ENCODE measurements at regions not wholly inside any gene's neighbourhood (a gene's known extent, or its start where the extent isn't known, plus 50 kb on each side); places are given as distances from the start of the nearest gene placed in this dataset.

- Histone ChIP-seq H3K27ac (ENCODE audit: poor library complexity, severe bottlenecking) (no peak overlapping the region), H3K4me1 (ENCODE audit: insufficient read depth, poor library complexity, severe bottlenecking) (peaks cover 20% of the 10 kb centered on the region), H3K36me3 (ENCODE audit: low read depth) (no peaks in the 10 kb centered on the region), H3K4me3 (ENCODE audit: severe bottlenecking) (no peak overlapping the region), H3K9me3 (ENCODE audit: severe bottlenecking) (no peaks in the 10 kb centered on the region), H3K27me3 (ENCODE audit: insufficient read depth, poor library complexity, severe bottlenecking) (no peaks in the 10 kb centered on the region)
- DNase-seq (ENCODE audit: low spot score): no peak
- peak; percentile 72 for ATAC-seq (ENCODE audit: low read depth)
- TF ChIP-seq CTCF (IDR thresholded peaks at IDR 0.05; ENCODE audit: poor library complexity, severe bottlenecking): peak; percentile 81
These were observed 59.8 kb upstream of the DEK start for GRCh38 chr6:18323935-18324705.

GRCh38 chr6:18317850-18318249, 53.5 kb upstream of the DEK start:
- TF ChIP-seq CTCF (IDR thresholded peaks at IDR 0.05; ENCODE audit: poor library complexity, severe bottlenecking): no peak

GRCh38 chr6:18314317-18314997, 50.1 kb upstream of the DEK start:
- no peaks in the 10 kb centered on the region for H3K27me3 ChIP-seq (ENCODE audit: insufficient read depth, poor library complexity, severe bottlenecking)
- DNase-seq (ENCODE audit: low spot score) (no peak), ATAC-seq (ENCODE audit: low read depth) (no peak)
- no peaks in the 10 kb centered on the region for H3K4me1 ChIP-seq (ENCODE audit: insufficient read depth, poor library complexity, severe bottlenecking)
- H3K9me3 ChIP-seq (ENCODE audit: severe bottlenecking): no peaks in the 10 kb centered on the region
- H3K27ac ChIP-seq (ENCODE audit: poor library complexity, severe bottlenecking): no peak overlapping the region
- no peak overlapping the region for H3K4me3 ChIP-seq (ENCODE audit: severe bottlenecking)
- TF ChIP-seq CTCF (IDR thresholded peaks at IDR 0.05; ENCODE audit: poor library complexity, severe bottlenecking): no peak
- H3K36me3 ChIP-seq (ENCODE audit: low read depth): no peaks in the 10 kb centered on the region

More at GRCh38 chr6:18317850-18318249, 53.5 kb upstream of the DEK start:
- H3K4me3 ChIP-seq (ENCODE audit: severe bottlenecking): no peak overlapping the region
- DNase-seq (ENCODE audit: low spot score) (no peak), ATAC-seq (ENCODE audit: low read depth) (no peak)
- H3K27me3 ChIP-seq (ENCODE audit: insufficient read depth, poor library complexity, severe bottlenecking): no peaks in the 10 kb centered on the region
- no peaks in the 10 kb centered on the region for H3K9me3 ChIP-seq (ENCODE audit: severe bottlenecking)
- H3K36me3 ChIP-seq (ENCODE audit: low read depth): no peaks in the 10 kb centered on the region
- H3K4me1 ChIP-seq (ENCODE audit: insufficient read depth, poor library complexity, severe bottlenecking): no peaks in the 10 kb centered on the region
- no peak overlapping the region for H3K27ac ChIP-seq (ENCODE audit: poor library complexity, severe bottlenecking)

Measured in RWPE2 (cell line).